ENCODE measurements at regions not wholly inside any gene's neighbourhood (a gene's known extent, or its start where the extent isn't known, plus 50 kb on each side); places are given as distances from the start of the nearest gene placed in this dataset.

DNA sequence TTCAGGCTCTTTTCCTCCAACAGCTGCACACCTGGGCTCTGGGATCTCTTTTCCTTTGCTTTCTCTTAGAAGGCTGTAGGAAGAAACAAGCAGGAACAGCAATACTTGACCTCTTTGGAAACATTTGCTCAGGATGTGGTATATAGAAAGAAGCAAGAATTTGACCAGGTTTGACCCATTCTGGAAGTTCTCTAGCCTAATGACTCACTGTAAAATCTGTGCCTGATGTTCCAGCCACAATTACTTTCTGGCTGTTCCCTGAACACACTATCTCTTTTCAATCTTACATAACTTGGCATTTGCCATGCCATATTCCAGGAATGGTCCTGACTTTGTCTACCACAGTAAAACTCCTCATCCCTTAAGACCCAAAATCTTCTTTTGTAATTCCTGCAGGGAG, 419.9 kb upstream of the DAB1 start:
- TF ChIP-seq, protein P1, sequence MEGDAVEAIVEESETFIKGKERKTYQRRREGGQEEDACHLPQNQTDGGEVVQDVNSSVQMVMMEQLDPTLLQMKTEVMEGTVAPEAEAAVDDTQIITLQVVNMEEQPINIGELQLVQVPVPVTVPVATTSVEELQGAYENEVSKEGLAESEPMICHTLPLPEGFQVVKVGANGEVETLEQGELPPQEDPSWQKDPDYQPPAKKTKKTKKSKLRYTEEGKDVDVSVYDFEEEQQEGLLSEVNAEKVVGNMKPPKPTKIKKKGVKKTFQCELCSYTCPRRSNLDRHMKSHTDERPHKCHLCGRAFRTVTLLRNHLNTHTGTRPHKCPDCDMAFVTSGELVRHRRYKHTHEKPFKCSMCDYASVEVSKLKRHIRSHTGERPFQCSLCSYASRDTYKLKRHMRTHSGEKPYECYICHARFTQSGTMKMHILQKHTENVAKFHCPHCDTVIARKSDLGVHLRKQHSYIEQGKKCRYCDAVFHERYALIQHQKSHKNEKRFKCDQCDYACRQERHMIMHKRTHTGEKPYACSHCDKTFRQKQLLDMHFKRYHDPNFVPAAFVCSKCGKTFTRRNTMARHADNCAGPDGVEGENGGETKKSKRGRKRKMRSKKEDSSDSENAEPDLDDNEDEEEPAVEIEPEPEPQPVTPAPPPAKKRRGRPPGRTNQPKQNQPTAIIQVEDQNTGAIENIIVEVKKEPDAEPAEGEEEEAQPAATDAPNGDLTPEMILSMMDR (IDR thresholded peaks at IDR 0.05), result no peak
- TF ChIP-seq ZFX (IDR thresholded peaks at IDR 0.05; ENCODE audit: borderline replicate concordance), result no peak

Measured in 22Rv1 (cell line).